Naive thymus-derived CD8-positive, alpha-beta T cell (primary cell): ENCODE measurements at regions not wholly inside any gene's neighbourhood (a gene's known extent, or its start where the extent isn't known, plus 50 kb on each side); places are given as distances from the start of the nearest gene placed in this dataset.

ENCODE experiments used
- ATAC-seq, 2 donors: fragments of 150-1000 bp; cut with Tn5 transposase in 1 of 2; sonication (Bioruptor Pico), chemical (Tn5 transposase) in 1 of 2; 1 replicate in 1 of 2; 2 replicates in 1 of 2; pipeline ENCODE4 v1.10.0; 2021; ENCODE audit warnings: mild to moderate bottlenecking in 2 of 2, moderate library complexity in 2 of 2
- POLR2A ChIA-PET: fragments of 350-600 bp; sonication (Branson Sonifier 250); formaldehyde crosslinking; loops from one replicate; lab custom pipeline; 2021; ENCODE audit warnings: antibody characterized with exemption; lab: Charles Lee
- DNase-seq, 10 donors: peaks; one replicate each; pipeline versions ENCODE4 v3.0.0 to v3.0.0-alpha.2; 2020 to 2022
- H3K27ac Mint-ChIP-seq, 10 donors: one replicate each; pipeline ENCODE4 v1.8.0; 2020 to 2022; ENCODE audit warnings: mild to moderate bottlenecking in 10 of 10, mixed read lengths in 10 of 10, moderate library complexity in 4 of 10, inconsistent platforms in 1 of 10
- H3K27me3 Mint-ChIP-seq, 5 donors: one replicate each; pipeline ENCODE4 v1.8.0; 2021 to 2022; ENCODE audit warnings: mixed read lengths in 5 of 5
- H3K36me3 Mint-ChIP-seq, 3 donors: one replicate each; pipeline ENCODE4 v1.8.0; 2020 to 2022; ENCODE audit warnings: mixed read lengths in 3 of 3, mild to moderate bottlenecking in 2 of 3, inconsistent platforms in 1 of 3
- H3K4me1 Mint-ChIP-seq, 4 donors: one replicate each; pipeline ENCODE4 v1.8.0; 2021 to 2022; ENCODE audit warnings: mixed read lengths in 4 of 4
- H3K4me3 Mint-ChIP-seq, 10 donors: one replicate each; pipeline ENCODE4 v1.8.0; 2020 to 2022; ENCODE audit warnings: mild to moderate bottlenecking in 10 of 10, mixed read lengths in 10 of 10, moderate library complexity in 6 of 10, inconsistent platforms in 1 of 10
- H3K9me3 Mint-ChIP-seq, 9 donors: one replicate each; pipeline ENCODE4 v1.8.0; 2020 to 2022; ENCODE audit warnings: mixed read lengths in 9 of 9, mild to moderate bottlenecking in 3 of 9, inconsistent platforms in 1 of 9, moderate library complexity in 1 of 9

GRCh38 chr4:31995943-31996901 lies 1276.1 kb downstream of the PCDH7 start:
- no peak overlapping the region for H3K4me3 Mint-ChIP-seq
- peak in 1 of 10 donors; percentile 51 for DNase-seq

GRCh38 chr4:31998807-31999206 lies 1278.6 kb downstream of the PCDH7 start:
- Mint-ChIP-seq H3K4me1 (no peaks in the 10 kb centered on the region), H3K9me3 (peaks cover 0 to 16% (median 6%) of the 10 kb centered on the region in 9 donors), H3K27ac (no peak overlapping the region), H3K27me3 (no peaks in the 10 kb centered on the region), H3K4me3 (peak overlapping the region in 1 of 10 donors; percentile 34), H3K36me3 (no peaks in the 10 kb centered on the region)
- POLR2A ChIA-PET: interaction anchor here (0.7 kb wide), 1 partner anchor 43 kb away, joined by 3 read pairs; no protein-coding TSS in a partner anchor
- DNase-seq: no peak
- no peak for ATAC-seq

More at GRCh38 chr4:31995943-31996901, 1276.1 kb downstream of the PCDH7 start:
- Mint-ChIP-seq H3K36me3 (no peaks in the 10 kb centered on the region), H3K27ac (no peak overlapping the region), H3K9me3 (peaks cover 0 to 30% (median 7%) of the 10 kb centered on the region in 9 donors), H3K27me3 (no peaks in the 10 kb centered on the region), H3K4me1 (no peaks in the 10 kb centered on the region)
- POLR2A ChIA-PET: no interaction called here
- ATAC-seq: no peak

DNA sequence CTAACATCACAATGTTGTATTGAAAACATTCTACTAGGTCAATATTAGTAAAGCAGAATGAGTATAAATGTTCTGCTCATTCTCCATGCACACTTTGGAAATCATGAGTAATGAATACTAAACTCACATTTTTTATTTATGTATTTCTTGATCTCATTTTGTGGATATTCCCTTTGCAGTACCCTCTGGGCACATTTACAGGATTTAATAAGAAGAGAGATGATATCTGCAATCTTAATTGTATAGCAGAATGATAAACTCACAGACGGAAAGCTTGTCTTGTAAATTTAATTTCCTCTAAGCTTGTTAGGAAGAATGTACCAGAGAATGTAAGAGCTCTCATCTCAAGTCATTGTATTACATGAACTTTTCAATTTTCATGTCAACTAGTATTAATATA lies 1279.7 kb downstream of the PCDH7 start:
- no peak overlapping the region for H3K4me3 Mint-ChIP-seq
- H3K4me1 Mint-ChIP-seq: no peaks in the 10 kb centered on the region
- H3K27me3 Mint-ChIP-seq: no peaks in the 10 kb centered on the region
- ATAC-seq: no peak
- peaks cover 0 to 12% (median 2%) of the 10 kb centered on the region in 9 donors for H3K9me3 Mint-ChIP-seq
- no peak for DNase-seq
- no peaks in the 10 kb centered on the region for H3K36me3 Mint-ChIP-seq
- POLR2A ChIA-PET: no interaction called here
- H3K27ac Mint-ChIP-seq: no peak overlapping the region

DNA sequence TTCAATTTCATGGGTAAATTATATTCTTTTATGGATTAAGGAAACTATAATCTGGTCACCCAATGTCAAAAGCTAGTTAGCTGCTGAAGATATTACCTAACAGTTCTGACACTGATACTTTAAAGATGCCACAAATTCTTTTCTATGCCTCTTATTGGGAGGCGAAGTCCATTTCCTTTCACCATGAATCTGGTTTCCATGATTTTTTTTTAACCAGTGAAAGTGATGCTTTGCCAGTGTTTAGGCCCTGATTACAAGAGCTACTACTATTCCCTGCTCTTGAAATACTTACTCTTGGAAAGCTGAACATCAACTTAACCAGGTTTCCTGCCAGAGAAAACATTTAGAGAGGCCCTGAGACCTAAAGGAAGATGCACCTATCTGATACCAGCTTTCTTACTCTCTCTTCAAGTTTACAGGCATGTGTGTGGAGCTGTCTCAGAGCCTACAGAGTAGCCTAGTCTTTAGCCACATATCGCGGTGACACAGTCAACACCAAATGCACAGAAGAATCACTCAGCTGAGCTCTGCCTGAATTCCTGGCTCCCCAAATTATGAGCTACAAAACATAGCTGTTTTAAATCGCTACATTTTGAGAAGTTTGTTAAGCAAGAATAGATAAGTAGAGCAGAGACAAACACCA lies 1280.8 kb downstream of the PCDH7 start:
- H3K4me1 Mint-ChIP-seq: no peaks in the 10 kb centered on the region
- H3K9me3 Mint-ChIP-seq: peaks cover 0 to 21% (median 5%) of the 10 kb centered on the region in 9 donors
- H3K27me3 Mint-ChIP-seq: no peaks in the 10 kb centered on the region
- H3K36me3 Mint-ChIP-seq: peaks cover 0 to 5% (median 0%) of the 10 kb centered on the region in 3 donors
- DNase-seq (no peak), ATAC-seq (no peak)
- H3K27ac Mint-ChIP-seq: no peak overlapping the region
- POLR2A ChIA-PET: no interaction called here
- no peak overlapping the region for H3K4me3 Mint-ChIP-seq

DNA sequence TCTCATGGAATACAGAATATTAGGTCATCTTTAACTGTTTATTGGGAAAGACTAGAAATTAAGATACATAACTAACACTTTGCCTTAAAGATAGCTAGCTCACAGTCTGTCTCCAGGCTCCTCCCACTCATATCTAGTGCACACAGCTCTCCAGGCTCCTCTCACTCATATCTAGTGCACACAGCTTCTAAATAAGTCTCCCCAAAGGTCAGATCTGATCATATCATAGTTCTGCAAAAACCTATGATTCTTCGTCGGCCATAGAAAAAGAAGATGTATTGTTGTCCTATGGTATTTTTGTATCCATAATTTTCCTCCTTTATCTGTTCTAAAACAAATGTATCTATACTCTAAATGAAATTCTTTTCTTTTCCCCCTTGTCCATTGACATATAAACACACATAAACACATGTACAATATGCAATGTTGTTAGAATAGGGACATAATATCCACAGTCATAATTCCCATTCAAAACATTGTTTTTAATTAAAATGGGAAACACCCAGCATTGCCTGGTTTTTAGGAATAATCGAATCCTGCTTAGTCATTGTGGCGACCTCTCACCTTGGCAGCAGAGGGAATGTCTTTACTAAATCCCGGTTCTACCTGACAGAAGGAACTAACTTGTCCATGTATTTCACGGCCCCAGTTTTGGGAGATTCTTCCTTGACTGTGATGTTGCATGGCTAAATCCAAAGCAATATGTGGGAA lies 1282.0 kb downstream of the PCDH7 start:
- no peaks in the 10 kb centered on the region for H3K4me1 Mint-ChIP-seq
- POLR2A ChIA-PET: no interaction called here
- DNase-seq: no peak
- no peak overlapping the region for H3K4me3 Mint-ChIP-seq
- H3K36me3 Mint-ChIP-seq: peaks cover 0 to 5% (median 0%) of the 10 kb centered on the region in 3 donors
- H3K27ac Mint-ChIP-seq: no peak overlapping the region
- ATAC-seq: no peak
- H3K27me3 Mint-ChIP-seq: no peaks in the 10 kb centered on the region
- peaks cover 0 to 24% (median 5%) of the 10 kb centered on the region in 9 donors for H3K9me3 Mint-ChIP-seq

DNA sequence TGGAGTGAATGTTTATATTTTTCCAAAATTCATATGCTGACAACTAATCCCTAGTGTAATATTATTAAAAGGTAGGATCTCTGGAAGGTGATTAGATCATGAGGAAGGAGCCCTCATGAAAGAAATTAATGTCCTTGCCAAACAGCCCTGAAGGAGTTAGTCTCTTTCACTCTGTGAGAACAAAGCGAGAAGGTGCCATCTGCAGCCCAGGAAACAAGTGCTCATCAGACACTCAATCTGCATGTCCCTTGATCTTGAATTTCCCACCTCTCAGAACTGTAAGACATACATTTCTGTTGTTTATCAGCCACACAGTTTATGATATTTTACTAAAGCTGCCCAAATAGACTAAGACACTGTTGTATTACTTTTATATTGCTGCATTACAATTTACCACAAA lies 1283.4 kb downstream of the PCDH7 start:
- no peak for ATAC-seq

GRCh38 chr4:32010221-32010620 lies 1290.1 kb downstream of the PCDH7 start:
- H3K4me1 Mint-ChIP-seq: no peaks in the 10 kb centered on the region
- POLR2A ChIA-PET: no interaction called here
- H3K4me3 Mint-ChIP-seq: no peak overlapping the region
- H3K9me3 Mint-ChIP-seq: peaks cover 0 to 34% (median 10%) of the 10 kb centered on the region in 9 donors
- H3K27me3 Mint-ChIP-seq: no peaks in the 10 kb centered on the region
- no peak overlapping the region for H3K27ac Mint-ChIP-seq
- H3K36me3 Mint-ChIP-seq: peaks cover 0 to 5% (median 0%) of the 10 kb centered on the region in 3 donors
- ATAC-seq (no peak), DNase-seq (no peak)

More for the DNA sequence above, 1283.4 kb downstream of the PCDH7 start:
- POLR2A ChIA-PET: no interaction called here
- H3K27me3 Mint-ChIP-seq: no peaks in the 10 kb centered on the region
- no peaks in the 10 kb centered on the region for H3K4me1 Mint-ChIP-seq
- no peak overlapping the region for H3K4me3 Mint-ChIP-seq
- no peak overlapping the region for H3K27ac Mint-ChIP-seq
- H3K9me3 Mint-ChIP-seq: peaks cover 0 to 24% (median 5%) of the 10 kb centered on the region in 9 donors
- no peak for DNase-seq
- H3K36me3 Mint-ChIP-seq: peaks cover 0 to 5% (median 0%) of the 10 kb centered on the region in 3 donors

GRCh38 chr4:32022071-32022470 lies 1301.9 kb downstream of the PCDH7 start:
- H3K36me3 Mint-ChIP-seq: no peaks in the 10 kb centered on the region
- peaks cover 6 to 28% (median 21%) of the 10 kb centered on the region in 9 donors for H3K9me3 Mint-ChIP-seq
- no peaks in the 10 kb centered on the region for H3K4me1 Mint-ChIP-seq
- no peak for ATAC-seq
- DNase-seq: no peak
- H3K27ac Mint-ChIP-seq: no peak overlapping the region
- no peaks in the 10 kb centered on the region for H3K27me3 Mint-ChIP-seq
- no peak overlapping the region for H3K4me3 Mint-ChIP-seq
- POLR2A ChIA-PET: no interaction called here

- no peak for DNase-seq
- Mint-ChIP-seq H3K4me3 (no peak overlapping the region), H3K9me3 (peaks cover 6 to 32% (median 19%) of the 10 kb centered on the region in 9 donors), H3K4me1 (no peaks in the 10 kb centered on the region), H3K36me3 (no peaks in the 10 kb centered on the region), H3K27me3 (no peaks in the 10 kb centered on the region), H3K27ac (no peak overlapping the region)
- no peak for ATAC-seq
- POLR2A ChIA-PET: no interaction called here
Observed at GRCh38 chr4:32025851-32026459, 1305.8 kb downstream of the PCDH7 start.

GRCh38 chr4:32030406-32030805 lies 1310.2 kb downstream of the PCDH7 start:
- no peaks in the 10 kb centered on the region for H3K27me3 Mint-ChIP-seq
- no peak overlapping the region for H3K27ac Mint-ChIP-seq
- ATAC-seq (no peak), DNase-seq (no peak)
- H3K4me3 Mint-ChIP-seq: no peak overlapping the region
- no peaks in the 10 kb centered on the region for H3K4me1 Mint-ChIP-seq
- peaks cover 0 to 4% (median 0%) of the 10 kb centered on the region in 3 donors for H3K36me3 Mint-ChIP-seq
- POLR2A ChIA-PET: no interaction called here
- peaks cover 2 to 37% (median 12%) of the 10 kb centered on the region in 9 donors for H3K9me3 Mint-ChIP-seq

- H3K27me3 Mint-ChIP-seq: no peaks in the 10 kb centered on the region
- ATAC-seq (no peak), DNase-seq (no peak)
- H3K27ac Mint-ChIP-seq: no peak overlapping the region
- no peaks in the 10 kb centered on the region for H3K4me1 Mint-ChIP-seq
- H3K9me3 Mint-ChIP-seq: peaks cover under 1 to 37% (median 10%) of the 10 kb centered on the region in 9 donors
- POLR2A ChIA-PET: no interaction called here
- peaks cover 0 to 4% (median 0%) of the 10 kb centered on the region in 3 donors for H3K36me3 Mint-ChIP-seq
- no peak overlapping the region for H3K4me3 Mint-ChIP-seq
Observed at GRCh38 chr4:32031026-32031425, 1310.9 kb downstream of the PCDH7 start.

DNA sequence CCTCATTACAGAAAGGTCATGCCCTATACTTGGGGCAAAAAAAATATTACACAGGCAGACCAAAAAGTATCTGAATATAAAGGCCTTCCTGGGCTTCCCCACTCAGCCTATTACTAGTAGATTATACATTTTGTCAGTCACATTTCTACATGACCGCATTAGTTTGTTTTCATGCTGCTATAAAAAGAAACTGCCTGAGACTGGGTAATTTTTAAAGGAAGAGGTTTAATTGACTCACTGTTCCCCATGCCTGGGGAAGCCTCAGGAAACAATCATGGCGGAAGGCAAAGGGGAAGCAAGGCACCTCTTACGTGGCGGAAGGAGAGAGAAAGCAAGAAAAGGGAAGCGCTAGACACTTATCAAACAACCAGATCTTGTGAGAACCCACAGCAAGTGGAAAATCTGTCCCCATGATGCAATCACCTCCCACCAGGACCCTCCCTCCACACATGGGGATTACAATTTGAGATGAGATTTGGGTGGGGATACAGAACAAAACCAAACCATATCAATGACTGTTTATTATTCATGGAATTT lies 1312.0 kb downstream of the PCDH7 start:
- DNase-seq (no peak), ATAC-seq (no peak)
- H3K4me1 Mint-ChIP-seq: no peaks in the 10 kb centered on the region
- H3K4me3 Mint-ChIP-seq: no peak overlapping the region
- peaks cover 0 to 37% (median 10%) of the 10 kb centered on the region in 9 donors for H3K9me3 Mint-ChIP-seq
- H3K36me3 Mint-ChIP-seq: peaks cover 0 to 4% (median 0%) of the 10 kb centered on the region in 3 donors
- no peaks in the 10 kb centered on the region for H3K27me3 Mint-ChIP-seq
- POLR2A ChIA-PET: no interaction called here
- H3K27ac Mint-ChIP-seq: no peak overlapping the region
